ENCODE measurements at regions not wholly inside any gene's neighbourhood (a gene's known extent, or its start where the extent isn't known, plus 50 kb on each side); places are given as distances from the start of the nearest gene placed in this dataset.
"Not testable (repeated sequence)": the region's sequence is repeated elsewhere in the genome, so short reads cannot be mapped to it uniquely, and the experiment has no call there.

DNA sequence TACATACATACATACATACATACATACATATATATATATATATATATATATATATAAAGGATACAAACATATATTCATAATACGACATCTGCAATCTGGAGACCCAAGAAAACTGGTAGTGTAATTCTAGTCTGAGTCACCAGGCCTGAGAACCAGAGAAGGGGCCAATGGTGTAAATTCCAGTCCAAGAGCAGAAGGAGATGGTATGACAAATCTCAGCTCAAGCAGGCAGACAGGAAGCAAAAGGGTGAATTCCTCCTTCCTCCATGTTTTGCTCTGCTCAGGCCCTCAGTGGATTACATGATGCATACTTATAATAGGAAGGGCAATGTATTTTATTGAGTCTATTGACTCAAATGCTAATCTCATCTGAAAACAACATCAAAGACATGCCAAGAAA, 1060.4 kb upstream of the TMPRSS15 start:
- Mint-ChIP-seq H3K9me3 (peaks cover 0 to 16% (median 6%) of the 10 kb centered on the region in 11 donors), H3K4me3 (no peak overlapping the region), H3K4me1 (no peaks in the 10 kb centered on the region), H3K27me3 (no peaks in the 10 kb centered on the region), H3K27ac (no peak overlapping the region), H3K36me3 (peaks cover 0 to 4% (median 0%) of the 10 kb centered on the region in 5 donors)
- H3K4me1 ChIP-seq (ENCODE audit: control insufficient read depth in 2 of 2, insufficient read depth in 2 of 2, low read length in 2 of 2), result no peaks in the 10 kb centered on the region
- ChIA-PET CTCF (no interaction called here), POLR2A (no interaction called here)
- intact Hi-C loops (cut with micrococcal nuclease), result no loop called here
- DNase-seq, result no peak
- no peak overlapping the region for H3K27ac ChIP-seq (ENCODE audit: low read depth, low read length)
- ATAC-seq, result no peak
- no peaks in the 10 kb centered on the region for H3K27me3 ChIP-seq (ENCODE audit: control insufficient read depth in 2 of 2, insufficient read depth in 2 of 2, low read length in 2 of 2)
- no peak overlapping the region for H3K4me3 ChIP-seq (ENCODE audit: low read length)
- H3K9me3 ChIP-seq (ENCODE audit: control insufficient read depth in 2 of 3, low read length in 3 of 3), result no peaks in the 10 kb centered on the region
- H3K36me3 ChIP-seq (ENCODE audit: control insufficient read depth in 2 of 3, insufficient read depth in 3 of 3, low read length in 3 of 3), result no peaks in the 10 kb centered on the region

- no peak for ATAC-seq
- Histone ChIP-seq H3K27ac (ENCODE audit: low read depth, low read length) (no peak overlapping the region), H3K4me3 (ENCODE audit: low read length) (no peak overlapping the region), H3K36me3 (ENCODE audit: control insufficient read depth in 2 of 3, insufficient read depth in 3 of 3, low read length in 3 of 3) (no peaks in the 10 kb centered on the region), H3K9me3 (ENCODE audit: control insufficient read depth in 2 of 3, low read length in 3 of 3) (no peaks in the 10 kb centered on the region), H3K27me3 (ENCODE audit: control insufficient read depth in 2 of 2, insufficient read depth in 2 of 2, low read length in 2 of 2) (no peaks in the 10 kb centered on the region), H3K4me1 (ENCODE audit: control insufficient read depth in 2 of 2, insufficient read depth in 2 of 2, low read length in 2 of 2) (no peaks in the 10 kb centered on the region)
- Mint-ChIP-seq H3K4me3 (no peak overlapping the region), H3K27ac (no peak overlapping the region), H3K36me3 (no peaks in the 10 kb centered on the region), H3K4me1 (no peaks in the 10 kb centered on the region), H3K9me3 (peaks cover 0 to 24% (median 7%) of the 10 kb centered on the region in 11 donors), H3K27me3 (no peaks in the 10 kb centered on the region)
- no peak for DNase-seq
- intact Hi-C loops (cut with micrococcal nuclease), result no loop called here
- POLR2A ChIA-PET, result no interaction called here
- CTCF ChIA-PET, result no interaction called here
Measured at GRCh38 chr21:19468991-19469715, 1065.6 kb upstream of the TMPRSS15 start.

GRCh38 chr21:19475525-19475924, 1071.9 kb upstream of the TMPRSS15 start:
- Histone ChIP-seq H3K27ac (ENCODE audit: low read depth, low read length) (no peak overlapping the region), H3K4me3 (ENCODE audit: low read length) (no peak overlapping the region), H3K9me3 (ENCODE audit: control insufficient read depth in 2 of 3, low read length in 3 of 3) (no peaks in the 10 kb centered on the region), H3K4me1 (ENCODE audit: control insufficient read depth in 2 of 2, insufficient read depth in 2 of 2, low read length in 2 of 2) (no peaks in the 10 kb centered on the region), H3K27me3 (ENCODE audit: control insufficient read depth in 2 of 2, insufficient read depth in 2 of 2, low read length in 2 of 2) (no peaks in the 10 kb centered on the region), H3K36me3 (ENCODE audit: control insufficient read depth in 2 of 3, insufficient read depth in 3 of 3, low read length in 3 of 3) (no peaks in the 10 kb centered on the region)
- Mint-ChIP-seq H3K27me3 (no peaks in the 10 kb centered on the region), H3K4me3 (no peak overlapping the region), H3K36me3 (peaks cover 0 to 2% (median 0%) of the 10 kb centered on the region in 5 donors), H3K9me3 (peaks cover 2 to 29% (median 12%) of the 10 kb centered on the region in 11 donors), H3K27ac (no peak overlapping the region), H3K4me1 (no peaks in the 10 kb centered on the region)
- ChIA-PET POLR2A (no interaction called here), CTCF (no interaction called here)
- DNase-seq (no peak), ATAC-seq (no peak)
- intact Hi-C loops (cut with micrococcal nuclease), result no loop called here

DNA sequence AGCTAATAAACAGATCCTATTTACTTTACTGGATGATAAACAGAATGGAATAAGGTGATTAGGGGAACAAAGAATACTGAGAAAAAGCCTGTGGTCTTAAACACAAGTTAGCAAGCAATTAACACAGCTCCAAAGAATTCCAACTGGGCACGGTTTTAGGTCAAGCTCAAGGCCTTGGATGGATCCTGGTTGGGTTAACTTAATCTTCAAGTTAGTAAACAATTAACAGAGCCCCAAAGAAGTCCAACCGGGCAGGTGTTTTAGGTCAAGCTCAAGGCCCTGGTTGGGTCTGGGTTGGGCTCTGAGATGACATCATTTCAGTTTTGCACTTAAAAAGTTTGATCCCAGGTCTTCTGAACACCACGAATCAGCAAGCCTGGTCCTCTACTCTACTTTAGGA, 1086.3 kb upstream of the TMPRSS15 start:
- Mint-ChIP-seq H3K9me3 (peaks cover 0 to 9% (median 0%) of the 10 kb centered on the region in 11 donors), H3K4me3 (no peak overlapping the region), H3K27ac (no peak overlapping the region), H3K27me3 (no peaks in the 10 kb centered on the region), H3K4me1 (no peaks in the 10 kb centered on the region), H3K36me3 (no peaks in the 10 kb centered on the region)
- Histone ChIP-seq H3K27ac (ENCODE audit: low read depth, low read length) (no peak overlapping the region), H3K4me3 (ENCODE audit: low read length) (no peak overlapping the region), H3K4me1 (ENCODE audit: control insufficient read depth in 2 of 2, insufficient read depth in 2 of 2, low read length in 2 of 2) (no peaks in the 10 kb centered on the region), H3K27me3 (ENCODE audit: control insufficient read depth in 2 of 2, insufficient read depth in 2 of 2, low read length in 2 of 2) (no peaks in the 10 kb centered on the region), H3K36me3 (ENCODE audit: control insufficient read depth in 2 of 3, insufficient read depth in 3 of 3, low read length in 3 of 3) (no peaks in the 10 kb centered on the region), H3K9me3 (ENCODE audit: control insufficient read depth in 2 of 3, low read length in 3 of 3) (peaks cover 0 to 4% (median 0%) of the 10 kb centered on the region in 3 experiments)
- intact Hi-C loops (cut with micrococcal nuclease), result no loop called here
- no peak for ATAC-seq
- DNase-seq, result no peak
- CTCF ChIA-PET, result no interaction called here
- POLR2A ChIA-PET, result no interaction called here

GRCh38 chr21:19490481-19490880, 1086.9 kb upstream of the TMPRSS15 start:
- DNase-seq (no peak), ATAC-seq (no peak)
- intact Hi-C loops (cut with micrococcal nuclease), result no loop called here
- Histone ChIP-seq H3K36me3 (ENCODE audit: control insufficient read depth in 2 of 3, insufficient read depth in 3 of 3, low read length in 3 of 3) (no peaks in the 10 kb centered on the region), H3K4me1 (ENCODE audit: control insufficient read depth in 2 of 2, insufficient read depth in 2 of 2, low read length in 2 of 2) (no peaks in the 10 kb centered on the region), H3K4me3 (ENCODE audit: low read length) (no peak overlapping the region), H3K9me3 (ENCODE audit: control insufficient read depth in 2 of 3, low read length in 3 of 3) (peaks cover 0 to 4% (median 0%) of the 10 kb centered on the region in 3 experiments), H3K27me3 (ENCODE audit: control insufficient read depth in 2 of 2, insufficient read depth in 2 of 2, low read length in 2 of 2) (no peaks in the 10 kb centered on the region), H3K27ac (ENCODE audit: low read depth, low read length) (no peak overlapping the region)
- Mint-ChIP-seq H3K27ac (no peak overlapping the region), H3K27me3 (no peaks in the 10 kb centered on the region), H3K9me3 (peaks cover 0 to 9% (median 0%) of the 10 kb centered on the region in 11 donors), H3K4me1 (no peaks in the 10 kb centered on the region), H3K36me3 (no peaks in the 10 kb centered on the region), H3K4me3 (no peak overlapping the region)
- CTCF ChIA-PET, result no interaction called here
- POLR2A ChIA-PET, result no interaction called here

DNA sequence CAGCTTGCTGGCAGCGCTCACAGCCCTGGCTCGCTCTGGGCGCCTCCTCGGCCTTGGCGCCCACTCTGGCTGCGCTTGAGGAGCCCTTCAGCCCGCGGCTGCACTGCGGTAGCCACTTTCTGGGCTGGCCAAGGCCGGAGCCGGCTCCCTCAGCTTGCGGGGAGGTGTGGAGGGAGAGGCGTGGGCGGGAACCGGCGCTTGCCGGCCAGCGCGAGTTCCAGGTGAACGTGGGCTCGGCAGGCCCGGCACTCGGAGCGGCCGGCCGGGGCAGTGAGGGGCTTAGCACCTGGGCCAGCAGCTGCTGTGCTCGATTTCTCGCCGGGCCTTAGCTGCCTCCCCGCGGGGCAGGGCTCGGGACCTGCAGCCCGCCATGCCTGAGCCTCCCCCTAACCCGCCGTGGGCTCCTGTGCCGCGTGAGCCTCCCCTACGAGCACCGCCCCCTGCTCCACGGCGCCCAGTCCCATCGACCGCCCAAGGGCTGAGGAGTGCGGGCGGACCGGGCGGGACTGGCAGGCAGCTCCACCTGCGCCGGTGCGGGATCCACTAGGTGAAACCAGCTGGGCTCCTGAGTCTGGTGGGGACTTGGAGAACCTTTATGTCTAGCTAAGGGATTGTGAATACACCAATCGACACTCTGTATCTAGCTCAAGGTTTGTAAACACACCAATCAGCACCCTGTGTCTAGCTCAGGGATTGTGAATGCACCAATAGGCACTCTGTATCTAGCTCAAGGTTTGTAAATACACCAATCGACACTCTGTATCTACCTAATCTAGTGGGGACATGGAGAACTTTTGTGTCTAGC, 1090.1 kb upstream of the TMPRSS15 start:
- H3K27ac ChIP-seq (ENCODE audit: low read depth, low read length); H3K4me1 ChIP-seq (ENCODE audit: control insufficient read depth in 2 of 2, insufficient read depth in 2 of 2, low read length in 2 of 2); H3K4me3 ChIP-seq (ENCODE audit: low read length); H3K4me1 Mint-ChIP-seq; H3K27me3 ChIP-seq (ENCODE audit: control insufficient read depth in 2 of 2, insufficient read depth in 2 of 2, low read length in 2 of 2); POLR2A ChIA-PET; H3K4me3 Mint-ChIP-seq; H3K36me3 ChIP-seq (ENCODE audit: control insufficient read depth in 2 of 3, insufficient read depth in 3 of 3, low read length in 3 of 3); intact Hi-C loops (cut with micrococcal nuclease); H3K27me3 Mint-ChIP-seq; H3K9me3 ChIP-seq (ENCODE audit: control insufficient read depth in 2 of 3, low read length in 3 of 3); H3K9me3 Mint-ChIP-seq; CTCF ChIA-PET; DNase-seq; ATAC-seq; H3K36me3 Mint-ChIP-seq; H3K27ac Mint-ChIP-seq: not testable (repeated sequence)

- ATAC-seq (no peak), DNase-seq (no peak)
- H3K4me3 ChIP-seq (ENCODE audit: low read length), result no peak overlapping the region
- Mint-ChIP-seq H3K4me3 (no peak overlapping the region), H3K9me3 (peaks cover 0 to 16% (median 0%) of the 10 kb centered on the region in 11 donors), H3K27me3 (no peaks in the 10 kb centered on the region), H3K36me3 (no peaks in the 10 kb centered on the region), H3K27ac (no peak overlapping the region), H3K4me1 (no peaks in the 10 kb centered on the region)
- no peaks in the 10 kb centered on the region for H3K9me3 ChIP-seq (ENCODE audit: control insufficient read depth in 2 of 3, low read length in 3 of 3)
- no peaks in the 10 kb centered on the region for H3K27me3 ChIP-seq (ENCODE audit: control insufficient read depth in 2 of 2, insufficient read depth in 2 of 2, low read length in 2 of 2)
- CTCF ChIA-PET, result no interaction called here
- no peak overlapping the region for H3K27ac ChIP-seq (ENCODE audit: low read depth, low read length)
- H3K4me1 ChIP-seq (ENCODE audit: control insufficient read depth in 2 of 2, insufficient read depth in 2 of 2, low read length in 2 of 2), result no peaks in the 10 kb centered on the region
- H3K36me3 ChIP-seq (ENCODE audit: control insufficient read depth in 2 of 3, insufficient read depth in 3 of 3, low read length in 3 of 3), result no peaks in the 10 kb centered on the region
- POLR2A ChIA-PET, result no interaction called here
- intact Hi-C loops (cut with micrococcal nuclease), result no loop called here
Measured at GRCh38 chr21:19501115-19501514, 1097.5 kb upstream of the TMPRSS15 start.
